NCI-H2227 (cell line): ENCODE measurements at regions not wholly inside any gene's neighbourhood (a gene's known extent, or its start where the extent isn't known, plus 50 kb on each side); places are given as distances from the start of the nearest gene placed in this dataset.
"Not testable (repeated sequence)": the region's sequence is repeated elsewhere in the genome, so short reads cannot be mapped to it uniquely, and the experiment has no call there.

ENCODE experiments used
- DNase-seq: peaks from one replicate; lab custom pipeline; 2025; ENCODE audit not compliant: unreplicated experiment; lab: John Stamatoyannopoulos, UW

- DNase-seq: not testable (repeated sequence)
These were observed 67.8 kb downstream of the MRPL36 start for GRCh38 chr5:1731855-1732237.

DNA sequence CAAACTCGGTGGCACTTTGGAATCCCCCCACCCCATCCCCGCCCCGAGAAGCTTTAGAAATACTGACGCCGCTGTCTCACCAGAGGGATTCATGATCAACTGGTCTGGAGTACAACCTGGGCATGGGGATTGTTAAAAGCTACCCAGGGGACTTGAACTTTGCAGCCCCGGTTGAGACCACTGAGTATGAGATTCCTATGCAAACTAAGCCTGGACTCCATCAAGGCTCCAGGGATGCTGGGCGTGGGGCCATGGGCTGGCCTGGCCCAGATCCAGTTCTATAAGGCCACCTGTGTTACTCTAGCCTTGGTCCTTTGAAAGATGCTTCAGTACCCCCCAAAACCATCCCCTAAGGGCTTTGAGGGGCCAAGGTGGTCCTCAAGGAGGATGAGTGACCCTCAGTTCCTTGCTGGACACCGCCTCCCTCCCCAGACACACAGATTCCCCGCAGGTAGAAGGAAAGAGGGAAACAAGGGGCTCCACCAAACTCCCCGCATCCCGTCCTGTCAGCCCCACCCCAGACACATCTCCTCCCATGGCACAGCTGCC is 68.5 kb downstream of the MRPL36 start:
- no peak for DNase-seq

- no peak for DNase-seq
These were observed 69.2 kb downstream of the MRPL36 start for GRCh38 chr5:1730487-1730847.

GRCh38 chr5:1729641-1730486 is 69.8 kb downstream of the MRPL36 start:
- no peak for DNase-seq

- DNase-seq: no peak
These were observed 70.8 kb downstream of the MRPL36 start for GRCh38 chr5:1728846-1729245.

- no peak for DNase-seq
These were observed 72.1 kb downstream of the MRPL36 start for GRCh38 chr5:1727571-1727970.

- no peak for DNase-seq
These were observed 72.7 kb downstream of the MRPL36 start for GRCh38 chr5:1726956-1727355.

GRCh38 chr5:1726469-1726865 is 73.2 kb downstream of the MRPL36 start:
- DNase-seq: no peak

DNA sequence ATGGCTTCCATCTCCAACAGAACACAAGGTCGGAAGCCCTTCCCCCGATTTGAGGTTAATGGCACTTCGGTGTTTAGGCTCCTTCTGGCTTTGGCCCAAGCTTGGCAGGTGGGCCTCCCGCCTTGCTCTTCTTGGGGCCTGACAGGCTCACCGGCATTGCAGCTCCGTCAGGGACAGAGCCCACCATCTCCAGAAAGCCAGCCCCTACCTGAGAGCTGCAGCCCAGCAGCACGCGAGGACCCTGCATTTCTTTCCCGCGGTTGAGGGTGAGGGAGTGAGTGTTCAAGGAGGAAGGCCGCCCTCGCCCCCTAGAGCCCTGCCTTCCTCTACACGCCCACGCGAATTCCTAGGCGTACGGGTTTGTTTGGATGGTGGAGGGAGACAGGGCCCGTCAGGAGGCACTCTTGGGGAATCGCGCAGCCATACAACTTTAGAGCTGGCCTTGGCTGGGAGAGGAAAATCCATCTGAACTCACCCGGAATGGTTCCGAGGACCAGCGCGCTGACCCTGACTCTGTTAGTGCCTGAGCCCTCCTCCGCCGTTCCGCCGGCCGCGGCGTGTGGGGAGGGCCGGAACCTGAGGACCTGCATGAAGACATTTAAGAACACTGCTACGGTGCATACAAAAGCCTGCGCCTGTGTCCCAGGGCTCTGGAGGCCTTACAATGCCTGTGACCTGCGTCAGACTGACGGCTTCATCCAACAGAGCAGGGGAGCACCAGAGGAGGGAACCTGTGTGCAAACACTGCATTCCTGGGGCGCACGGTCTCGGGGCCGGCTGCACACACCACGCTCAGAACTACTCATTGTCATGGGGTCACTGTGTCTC is 73.8 kb downstream of the MRPL36 start:
- DNase-seq: no peak

DNA sequence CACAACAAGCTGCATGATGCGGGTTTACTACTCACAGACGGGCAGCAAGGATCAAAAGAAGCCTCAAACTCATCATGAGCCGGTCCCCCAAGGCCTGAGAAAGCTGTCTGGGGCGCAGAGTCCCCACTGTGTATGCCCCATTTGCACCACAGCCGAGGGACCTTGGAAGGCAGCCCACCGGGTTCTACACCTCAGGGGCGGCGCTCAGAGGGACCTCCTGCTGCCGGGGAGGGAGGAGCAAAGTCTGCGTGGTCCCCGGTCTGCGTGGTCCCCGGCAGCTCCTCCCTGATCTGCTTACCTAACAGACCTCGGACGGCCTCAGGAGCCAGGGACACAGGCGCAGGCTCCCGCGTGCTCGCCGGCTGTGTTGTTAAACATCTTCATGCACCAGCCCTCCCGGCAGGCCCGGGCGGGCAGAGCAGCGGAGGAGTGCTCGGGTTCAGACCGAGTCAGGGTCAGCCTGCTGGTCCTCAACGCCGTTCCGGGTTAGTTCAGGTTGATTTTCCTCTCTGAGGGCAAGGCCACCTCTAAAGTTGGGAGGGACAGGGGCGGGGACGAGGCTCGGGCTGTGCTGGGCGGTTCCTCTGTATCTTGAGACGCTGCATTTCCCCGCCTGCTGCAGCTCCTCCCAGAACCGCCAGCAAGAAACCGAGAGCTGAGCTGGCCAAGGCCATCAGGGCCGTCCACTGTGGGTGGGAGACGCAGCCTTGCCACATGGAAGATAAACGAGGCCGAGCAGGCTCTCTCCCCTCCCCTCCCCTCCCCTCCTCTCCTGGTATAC is 74.6 kb downstream of the MRPL36 start:
- no peak for DNase-seq

- DNase-seq: no peak
These were observed 75.4 kb downstream of the MRPL36 start for GRCh38 chr5:1723957-1724821.

DNA sequence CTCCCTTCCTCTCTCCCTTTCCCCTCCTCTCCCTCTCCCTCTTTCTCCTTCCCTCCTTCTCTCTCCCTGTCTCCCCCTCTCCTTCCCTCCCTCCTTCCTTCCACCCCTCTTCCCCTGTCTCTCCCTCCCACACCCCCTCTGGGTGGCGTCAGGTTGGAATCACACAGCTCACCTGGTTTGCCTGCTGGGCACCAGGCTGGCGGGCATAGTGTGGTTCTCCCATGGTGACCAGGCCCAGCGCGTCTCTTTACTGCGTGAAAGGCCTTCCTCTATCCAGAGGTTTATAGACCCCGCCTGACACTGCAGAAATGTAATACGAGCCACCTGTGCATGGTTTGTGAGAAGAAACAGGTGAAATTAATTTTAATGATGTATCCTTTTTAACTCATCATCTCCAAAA is 76.2 kb downstream of the MRPL36 start:
- DNase-seq: no peak

DNA sequence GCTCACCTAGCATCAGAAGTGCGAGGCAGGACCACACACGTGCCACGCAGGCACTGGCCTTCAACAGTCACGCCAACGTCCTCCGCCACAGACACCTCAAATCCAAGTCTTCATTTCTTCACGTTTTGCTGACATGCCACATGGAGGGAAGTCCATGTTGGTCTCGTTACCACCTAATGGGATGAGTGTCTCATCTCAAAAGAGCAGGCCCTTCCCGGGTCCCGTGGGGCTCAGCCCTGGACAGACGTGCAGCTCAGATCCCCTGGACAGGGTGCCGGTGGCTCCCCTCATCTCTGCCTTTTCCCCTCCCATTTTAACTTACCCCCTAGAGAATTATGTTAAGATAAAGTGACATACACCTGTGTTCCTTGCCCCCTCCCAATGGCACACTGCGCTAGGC is 76.8 kb downstream of the MRPL36 start:
- DNase-seq: no peak

DNA sequence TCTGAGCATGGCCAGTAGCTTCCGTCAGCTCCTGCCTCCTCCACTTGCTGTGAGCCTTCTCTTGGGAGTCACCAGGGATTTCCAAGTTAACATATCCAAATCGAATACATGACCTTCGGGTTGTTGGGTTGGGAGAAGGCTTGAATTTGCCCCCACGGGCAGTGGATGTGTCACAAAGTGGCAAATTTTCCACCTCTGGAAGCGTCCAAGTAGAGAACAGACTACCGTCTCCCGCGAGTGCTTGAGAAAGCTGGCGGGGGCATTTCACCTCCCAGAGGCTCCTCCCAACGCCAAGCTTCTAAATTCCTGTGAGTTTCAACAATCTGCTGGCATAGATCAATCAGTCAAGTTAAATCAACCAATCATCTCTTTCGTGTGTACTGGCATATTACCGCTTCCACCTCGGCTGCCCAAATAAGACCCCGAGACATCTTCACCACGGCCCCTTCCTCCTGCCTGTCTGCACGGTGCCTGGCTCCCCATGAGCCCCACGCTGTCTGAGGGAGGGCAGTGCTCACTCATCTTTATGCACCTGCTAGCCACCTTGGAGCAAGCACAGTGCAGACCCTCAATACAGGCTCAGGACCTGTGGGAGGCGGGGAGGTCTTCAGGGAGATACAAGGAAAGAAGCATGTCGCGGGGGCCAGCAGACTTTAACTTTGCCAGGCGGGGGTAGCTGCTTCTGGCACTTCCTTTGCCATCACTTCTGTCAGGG is 79.1 kb downstream of the MRPL36 start:
- no peak for DNase-seq

GRCh38 chr5:1719860-1720259 is 79.8 kb downstream of the MRPL36 start:
- no peak for DNase-seq

- DNase-seq: no peak
These were observed 81.0 kb downstream of the MRPL36 start for GRCh38 chr5:1718669-1719068.

GRCh38 chr5:1710091-1710490 is 89.5 kb downstream of the MRPL36 start:
- not testable (repeated sequence) for DNase-seq

DNA sequence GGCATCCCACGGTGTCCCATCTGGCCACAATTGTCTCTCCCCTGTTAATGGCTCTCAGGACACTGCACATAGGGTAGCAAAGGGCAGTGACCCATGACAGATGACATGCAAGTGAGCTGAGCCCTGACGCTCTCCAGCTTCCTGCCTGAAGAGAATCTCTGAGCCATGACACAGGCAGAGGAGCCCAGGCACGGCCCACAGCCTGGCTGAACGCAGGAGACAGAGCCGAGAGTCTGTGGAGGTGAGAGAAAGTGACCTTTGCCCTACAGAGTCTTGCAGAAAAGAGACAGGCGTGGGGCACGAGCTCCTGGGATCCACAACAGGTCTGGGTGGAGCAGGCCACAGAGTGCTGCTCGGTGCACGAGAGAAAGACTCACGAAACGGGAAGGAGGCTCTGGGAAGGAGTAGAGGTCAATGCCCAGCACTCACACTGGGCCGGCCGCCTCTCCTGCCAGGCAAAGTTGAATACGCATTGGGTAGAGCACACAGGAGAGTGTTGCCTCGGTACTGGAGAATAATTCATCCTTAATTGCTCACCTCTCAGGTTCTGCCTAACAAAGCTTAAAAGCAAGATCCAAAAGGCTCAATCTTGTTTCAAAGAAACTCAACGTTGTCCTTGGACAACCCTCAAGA is 90.3 kb downstream of the MRPL36 start:
- DNase-seq: no peak

- DNase-seq: no peak
These were observed 91.0 kb downstream of the MRPL36 start for GRCh38 chr5:1708592-1709141.
